ENCODE measurements at regions not wholly inside any gene's neighbourhood (a gene's known extent, or its start where the extent isn't known, plus 50 kb on each side); places are given as distances from the start of the nearest gene placed in this dataset.

GRCh38 chr6:167761794-167762258, 64.9 kb upstream of the AFDN start:
- no peak for FAIRE-seq
- no peak for TF ChIP-seq CTCF (IDR thresholded peaks at IDR 0.05; ENCODE audit: insufficient read depth, low read length, severe bottlenecking)
- Histone ChIP-seq H3K36me3 (ENCODE audit: control insufficient read depth, insufficient read depth, low read length) (no peaks in the 10 kb centered on the region), H3K27me3 (ENCODE audit: control insufficient read depth, insufficient read depth, low read length) (no peaks in the 10 kb centered on the region), H3K4me3 (ENCODE audit: low read depth, low read length) (no peak overlapping the region)
- no peak for DNase-seq (ENCODE audit: low read depth)

- no peak for DNase-seq (ENCODE audit: low read depth)
- H3K36me3 ChIP-seq (ENCODE audit: control insufficient read depth, insufficient read depth, low read length): no peaks in the 10 kb centered on the region
- TF ChIP-seq CTCF (IDR thresholded peaks at IDR 0.05; ENCODE audit: insufficient read depth, low read length, severe bottlenecking): no peak
- no peak for FAIRE-seq
- H3K4me3 ChIP-seq (ENCODE audit: low read depth, low read length): no peak overlapping the region
- H3K27me3 ChIP-seq (ENCODE audit: control insufficient read depth, insufficient read depth, low read length): no peaks in the 10 kb centered on the region
Observed at GRCh38 chr6:167762259-167762962, 64.3 kb upstream of the AFDN start.

- Histone ChIP-seq H3K36me3 (ENCODE audit: control insufficient read depth, insufficient read depth, low read length) (no peaks in the 10 kb centered on the region), H3K27me3 (ENCODE audit: control insufficient read depth, insufficient read depth, low read length) (no peaks in the 10 kb centered on the region), H3K4me3 (ENCODE audit: low read depth, low read length) (no peak overlapping the region)
- FAIRE-seq: no peak
- no peak for DNase-seq (ENCODE audit: low read depth)
- TF ChIP-seq CTCF (IDR thresholded peaks at IDR 0.05; ENCODE audit: insufficient read depth, low read length, severe bottlenecking): no peak
Observed at GRCh38 chr6:167763056-167763944, 63.4 kb upstream of the AFDN start.

GRCh38 chr6:167764215-167764614, 62.5 kb upstream of the AFDN start:
- FAIRE-seq (no peak), DNase-seq (ENCODE audit: low read depth) (no peak)
- no peaks in the 10 kb centered on the region for H3K36me3 ChIP-seq (ENCODE audit: control insufficient read depth, insufficient read depth, low read length)
- no peak overlapping the region for H3K4me3 ChIP-seq (ENCODE audit: low read depth, low read length)
- no peaks in the 10 kb centered on the region for H3K27me3 ChIP-seq (ENCODE audit: control insufficient read depth, insufficient read depth, low read length)
- no peak for TF ChIP-seq CTCF (IDR thresholded peaks at IDR 0.05; ENCODE audit: insufficient read depth, low read length, severe bottlenecking)

GRCh38 chr6:167764713-167765479, 61.8 kb upstream of the AFDN start:
- H3K36me3 ChIP-seq (ENCODE audit: control insufficient read depth, insufficient read depth, low read length): no peaks in the 10 kb centered on the region
- TF ChIP-seq CTCF (IDR thresholded peaks at IDR 0.05; ENCODE audit: insufficient read depth, low read length, severe bottlenecking): no peak
- H3K27me3 ChIP-seq (ENCODE audit: control insufficient read depth, insufficient read depth, low read length): no peaks in the 10 kb centered on the region
- no peak for DNase-seq (ENCODE audit: low read depth)
- H3K4me3 ChIP-seq (ENCODE audit: low read depth, low read length): no peak overlapping the region
- no peak for FAIRE-seq
